ENCODE measurements at regions not wholly inside any gene's neighbourhood (a gene's known extent, or its start where the extent isn't known, plus 50 kb on each side); places are given as distances from the start of the nearest gene placed in this dataset.

DNA sequence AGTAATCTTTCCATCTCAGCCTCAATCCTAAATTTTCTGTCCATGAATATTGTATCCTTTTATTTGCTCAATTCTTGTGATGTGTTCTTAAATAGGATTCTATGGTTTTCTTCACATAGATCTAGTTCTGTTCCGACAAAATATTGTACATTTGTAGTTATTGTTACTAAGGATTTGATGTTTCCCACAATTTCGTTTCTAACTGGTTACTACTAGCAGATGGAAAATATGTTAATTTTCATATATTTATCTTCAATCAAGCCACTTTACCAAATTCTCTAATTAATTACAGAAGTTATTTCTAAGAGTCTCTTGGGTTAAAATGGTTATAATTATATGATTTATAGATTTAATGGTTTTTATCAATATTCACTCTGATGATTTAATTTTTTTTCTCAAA lies 60.3 kb downstream of the SEC61B start:
- no peak for DNase-seq
- intact Hi-C loops (cut with DNase I), result no loop called here
- no peak for ATAC-seq

DNA sequence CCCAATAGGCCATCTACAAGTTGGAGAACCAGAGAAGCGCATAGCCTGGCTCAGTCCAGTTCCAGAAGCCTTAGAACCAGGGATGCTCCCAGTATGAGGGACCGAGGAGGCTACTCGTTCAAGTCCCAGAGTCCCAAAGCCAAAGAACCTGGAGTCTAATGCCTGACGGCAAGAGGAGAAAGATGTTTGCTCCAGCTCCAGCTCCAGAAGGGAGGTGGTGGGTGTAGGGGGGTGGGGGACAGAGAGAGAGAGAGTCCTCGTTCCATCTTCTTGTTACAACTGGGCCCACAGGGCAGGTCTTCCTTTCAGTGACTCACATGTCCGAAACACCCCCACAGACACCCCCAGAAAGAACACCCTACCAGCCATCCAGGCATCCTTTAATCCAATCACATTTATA lies 63.9 kb downstream of the SEC61B start:
- DNase-seq (no peak), ATAC-seq (no peak)
- intact Hi-C loops (cut with DNase I), result no loop called here

DNA sequence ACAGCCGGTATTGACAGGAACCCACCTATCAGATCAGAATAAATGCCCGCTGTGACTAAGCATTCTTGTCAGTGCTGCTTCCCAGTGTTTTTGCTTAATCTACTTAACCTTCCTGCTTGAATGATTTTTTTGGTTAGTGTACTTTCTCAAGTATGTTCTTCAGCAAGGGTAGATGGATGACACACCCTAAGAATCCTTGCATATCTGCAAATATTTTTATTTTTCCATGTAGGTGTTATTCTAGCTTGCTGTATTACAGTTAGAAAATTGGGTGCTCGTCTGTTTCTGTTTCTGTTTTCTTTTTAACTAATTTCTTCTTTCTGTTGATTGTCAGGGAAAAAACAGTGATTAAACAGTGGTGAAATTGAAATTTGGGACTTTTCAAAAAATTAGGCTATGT lies 64.5 kb downstream of the SEC61B start:
- intact Hi-C loops (cut with DNase I), result no loop called here
- no peak for DNase-seq
- ATAC-seq, result no peak

DNA sequence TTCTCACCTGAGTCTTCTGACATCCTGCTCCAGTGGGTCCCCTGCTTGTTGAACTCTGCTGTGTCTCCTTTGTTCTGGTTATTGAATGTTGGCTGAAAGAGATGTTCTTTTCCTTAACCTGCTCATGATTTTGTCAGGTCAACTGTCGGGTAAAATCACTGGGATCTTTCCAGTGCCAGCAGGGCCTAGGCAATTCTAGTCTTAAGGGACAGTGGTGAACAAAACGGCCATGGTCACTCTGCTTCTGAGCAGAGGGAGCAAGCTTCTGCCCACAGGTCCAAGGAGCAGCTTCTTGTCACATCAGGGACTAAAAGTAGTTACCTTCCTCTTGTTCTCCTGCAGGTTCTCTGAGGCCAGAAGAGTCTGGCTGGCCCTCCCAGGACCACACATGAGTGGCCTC lies 65.6 kb downstream of the SEC61B start:
- ATAC-seq (no peak), DNase-seq (no peak)
- intact Hi-C loops (cut with DNase I), result no loop called here

DNA sequence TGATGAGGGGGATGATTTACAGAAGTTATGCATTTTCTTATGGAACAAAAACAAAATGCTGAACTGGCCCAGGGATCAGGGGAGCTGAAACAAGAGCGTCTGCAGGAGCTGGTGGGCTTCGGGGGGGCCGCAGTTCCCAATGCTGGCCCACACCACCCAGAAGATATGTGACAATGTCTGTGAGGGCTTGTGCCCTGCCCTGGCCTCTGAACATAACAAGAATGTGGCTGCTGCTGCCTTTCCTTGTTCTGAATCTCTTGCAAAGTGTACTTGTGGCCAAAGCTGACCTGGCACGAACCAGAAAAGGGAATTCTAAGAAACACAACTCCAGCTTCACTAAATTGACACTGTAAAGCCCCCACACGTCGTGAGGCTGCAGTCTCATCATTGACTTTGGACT lies 66.7 kb downstream of the SEC61B start:
- DNase-seq (no peak), ATAC-seq (no peak)
- intact Hi-C loops (cut with DNase I), result no loop called here

DNA sequence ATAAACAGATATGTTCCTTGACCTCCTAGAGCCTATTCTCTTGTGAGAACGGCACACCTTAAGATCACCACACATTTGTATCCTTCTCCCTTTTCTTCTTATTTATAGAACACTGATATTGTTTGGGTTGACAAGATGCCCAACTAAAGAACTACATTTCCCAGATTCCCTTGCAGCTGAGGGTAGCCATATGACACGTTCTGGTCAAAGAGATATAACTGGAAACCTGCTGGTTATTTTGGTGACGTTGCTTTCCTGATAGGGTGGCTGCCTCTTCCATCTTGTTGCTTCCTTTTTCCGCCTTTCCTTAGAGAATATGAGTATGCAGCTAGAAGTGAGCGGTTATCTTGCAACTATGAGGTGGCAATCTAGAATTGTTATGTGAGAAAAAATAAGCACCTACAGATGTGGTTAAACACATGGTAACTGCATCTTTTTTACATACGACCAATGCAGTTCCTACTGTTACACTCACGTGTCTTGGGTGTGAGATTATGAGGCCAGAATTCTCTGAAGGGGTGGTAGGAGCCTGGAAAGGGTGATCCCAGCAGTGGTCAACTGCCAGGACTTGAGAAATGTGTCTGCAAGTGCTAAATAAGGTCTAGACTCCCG lies 72.9 kb downstream of the SEC61B start:
- DNase-seq (no peak), ATAC-seq (no peak)
- intact Hi-C loops (cut with DNase I), result no loop called here

DNA sequence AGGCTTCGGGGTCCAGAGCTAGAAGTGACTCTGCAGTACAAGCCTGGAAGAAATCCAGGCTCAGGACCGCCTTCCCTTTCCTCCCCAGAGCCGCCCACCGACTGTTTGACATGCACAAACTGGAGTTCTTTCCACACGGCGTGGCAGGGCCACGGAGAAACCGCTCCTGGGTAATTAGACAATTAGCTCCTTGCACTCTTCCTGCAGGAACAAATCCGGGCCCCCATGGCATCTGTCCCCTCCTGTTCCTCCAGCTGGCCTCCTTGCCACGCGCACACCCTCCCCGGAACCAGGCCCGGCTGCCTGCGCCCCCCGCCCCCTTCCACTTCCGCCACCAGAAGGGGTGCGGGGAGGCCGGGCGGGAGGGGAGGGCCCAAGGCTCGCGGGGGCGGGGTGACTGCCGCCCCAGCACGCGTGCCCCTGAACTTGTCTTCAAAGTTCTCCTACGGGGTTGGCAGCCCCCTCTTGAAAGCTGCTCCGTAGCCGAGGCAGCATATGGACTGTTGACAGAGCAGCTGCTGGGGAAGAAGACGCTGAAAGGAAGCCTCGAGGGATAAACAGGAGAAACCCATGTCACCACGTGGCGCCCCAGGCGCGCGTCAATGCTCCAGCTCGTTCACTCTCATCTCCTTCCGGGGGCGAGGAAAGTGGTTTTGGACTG lies 74.3 kb downstream of the SEC61B start:
- no peak for DNase-seq
- intact Hi-C loops (cut with DNase I), result no loop called here
- ATAC-seq, result peak; percentile 60 to 67

DNA sequence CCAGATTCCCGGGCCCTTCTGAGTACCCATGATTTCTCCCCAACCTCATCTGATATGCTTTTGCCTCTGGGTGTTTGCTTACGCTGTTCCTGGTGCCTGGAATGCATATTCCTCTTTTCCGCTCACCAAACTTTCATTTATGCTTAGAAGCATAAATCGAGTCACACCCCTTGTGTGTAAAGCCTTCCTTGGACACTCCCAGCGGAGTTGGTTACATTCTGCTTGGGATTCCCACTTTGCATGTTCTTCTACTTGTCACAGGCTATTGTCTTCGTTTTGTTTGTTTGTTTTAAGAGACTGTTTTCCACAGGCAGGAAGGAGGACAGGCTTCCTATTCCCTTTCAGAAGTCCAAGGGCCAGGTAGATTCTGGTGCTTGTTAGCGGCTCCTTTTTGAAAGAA lies 76.5 kb downstream of the SEC61B start:
- DNase-seq (no peak), ATAC-seq (no peak)
- intact Hi-C loops (cut with DNase I), result no loop called here

DNA sequence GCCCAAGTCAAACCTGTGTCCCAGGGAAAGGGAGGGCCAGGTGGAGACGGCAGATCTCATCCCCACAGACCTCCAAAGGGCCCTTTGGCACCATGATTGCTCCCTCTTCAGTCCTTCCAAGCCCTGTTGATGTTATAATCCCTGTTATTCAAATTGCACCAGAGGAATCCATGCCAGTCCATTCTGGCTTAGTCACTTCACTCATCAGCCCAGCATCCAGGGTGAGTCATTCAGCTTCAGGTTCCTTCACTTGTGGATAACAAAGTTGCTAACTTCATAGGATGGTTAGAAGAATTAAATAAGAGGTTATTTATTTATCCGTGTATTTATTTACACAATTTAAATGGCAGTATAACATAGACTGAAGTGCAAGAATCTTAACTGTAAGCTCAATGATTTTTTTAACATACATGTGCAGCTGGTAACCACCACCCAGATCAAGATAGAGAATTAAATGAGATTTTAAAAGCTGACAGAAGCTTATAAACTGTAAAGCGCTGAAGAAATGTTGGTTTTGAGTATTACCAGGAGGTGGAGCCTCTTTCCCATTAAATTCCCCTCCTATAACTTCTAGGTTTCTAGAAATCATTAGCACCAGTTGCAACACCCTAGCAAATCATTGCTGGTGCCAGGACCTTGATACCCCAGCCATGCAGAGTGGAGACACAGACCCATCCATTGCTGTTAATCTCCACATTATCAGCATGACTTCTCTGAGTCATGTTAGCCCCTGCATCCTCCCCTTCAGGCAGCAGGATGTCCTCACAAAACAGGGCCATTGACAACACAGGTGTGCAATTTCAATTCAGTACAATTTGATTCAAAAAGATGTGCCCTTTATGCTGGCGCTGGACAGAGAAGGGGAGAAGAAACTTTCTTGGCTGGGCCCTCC lies 77.4 kb downstream of the SEC61B start:
- intact Hi-C loops (cut with DNase I), result no loop called here
- ATAC-seq (peak in 1 of 2 donors; percentile 77), DNase-seq (no peak)

DNA sequence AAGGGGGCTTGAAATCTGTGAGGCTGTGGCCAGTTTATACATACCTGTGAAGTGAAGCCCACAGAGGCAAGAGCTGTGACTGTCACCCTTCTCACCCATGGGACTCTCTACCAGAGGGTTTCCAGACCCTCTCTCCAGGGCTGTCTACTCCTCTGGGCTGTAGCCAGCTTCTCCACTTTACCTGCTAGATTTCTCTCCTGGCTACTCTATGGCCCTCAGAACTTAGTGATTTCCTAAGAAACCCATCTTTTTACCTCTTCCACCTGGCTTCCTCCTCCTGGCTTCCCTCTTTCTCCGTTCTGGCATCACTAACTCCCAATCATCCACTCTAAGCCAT lies 78.0 kb downstream of the SEC61B start:
- ATAC-seq (no peak), DNase-seq (no peak)
- intact Hi-C loops (cut with DNase I), result no loop called here

DNA sequence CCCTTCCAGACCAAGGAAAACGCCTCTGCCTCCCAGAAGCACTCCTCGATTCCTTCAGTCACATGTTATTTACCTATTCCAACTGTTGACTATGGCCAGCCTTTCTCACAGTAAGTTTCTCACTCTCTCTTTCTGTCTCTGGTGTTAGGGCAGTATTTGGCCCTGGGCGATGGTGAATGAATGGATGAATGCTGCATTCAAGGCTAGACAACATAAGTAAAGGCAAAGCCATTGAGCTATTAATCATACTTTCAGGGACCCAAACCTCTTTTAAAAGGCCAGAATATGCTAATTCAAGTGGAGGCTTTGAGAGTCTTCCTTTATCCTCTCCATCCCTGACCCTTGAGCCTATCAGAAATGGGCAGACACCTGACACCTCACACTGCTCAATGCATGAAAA lies 78.5 kb downstream of the SEC61B start:
- no peak for DNase-seq
- intact Hi-C loops (cut with DNase I), result no loop called here
- ATAC-seq, result no peak

DNA sequence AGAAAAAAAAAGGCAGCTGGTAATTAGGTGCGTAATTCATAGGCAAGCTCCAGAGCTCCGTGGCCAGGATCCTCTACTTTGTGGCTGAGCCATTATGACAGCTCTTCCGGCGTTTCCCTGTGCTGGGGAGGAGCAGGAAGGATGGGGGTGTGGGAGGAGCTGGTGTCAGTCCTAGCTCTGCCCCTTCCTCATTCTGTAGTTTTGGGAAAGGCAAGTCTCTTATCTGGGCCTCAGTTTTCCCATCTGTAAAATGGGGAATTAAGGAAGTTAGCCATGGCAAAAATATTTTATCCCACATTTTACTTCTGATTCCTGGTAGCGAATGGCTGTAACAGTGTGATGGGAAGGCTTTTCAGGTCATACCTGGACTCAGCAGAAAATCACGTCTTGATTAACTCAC lies 81.1 kb downstream of the SEC61B start:
- ATAC-seq, result no peak
- no peak for DNase-seq

DNA sequence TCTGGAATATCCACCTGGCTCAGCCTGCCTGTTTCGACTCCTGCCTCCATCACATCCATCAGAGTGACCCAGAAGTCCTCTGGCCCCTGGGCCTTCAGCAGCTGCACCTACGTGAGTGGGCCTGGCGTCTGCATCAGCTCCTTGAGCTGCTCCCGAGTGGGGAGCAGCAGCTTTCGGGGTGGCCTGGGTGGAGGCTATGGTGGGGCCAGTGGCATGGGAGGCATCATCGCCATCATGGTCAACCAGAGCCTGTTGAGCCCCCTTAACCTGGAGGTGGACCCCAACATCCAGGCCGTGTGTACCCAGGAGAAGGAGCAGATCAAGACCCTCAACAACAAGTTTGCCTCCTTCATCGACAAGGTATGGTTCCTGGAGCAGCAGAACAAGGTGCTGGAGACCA lies 83.0 kb downstream of the SEC61B start:
- intact Hi-C loops (cut with DNase I), result no loop called here

More for the DNA sequence above, 81.1 kb downstream of the SEC61B start:
- intact Hi-C loops (cut with DNase I), result no loop called here

DNA sequence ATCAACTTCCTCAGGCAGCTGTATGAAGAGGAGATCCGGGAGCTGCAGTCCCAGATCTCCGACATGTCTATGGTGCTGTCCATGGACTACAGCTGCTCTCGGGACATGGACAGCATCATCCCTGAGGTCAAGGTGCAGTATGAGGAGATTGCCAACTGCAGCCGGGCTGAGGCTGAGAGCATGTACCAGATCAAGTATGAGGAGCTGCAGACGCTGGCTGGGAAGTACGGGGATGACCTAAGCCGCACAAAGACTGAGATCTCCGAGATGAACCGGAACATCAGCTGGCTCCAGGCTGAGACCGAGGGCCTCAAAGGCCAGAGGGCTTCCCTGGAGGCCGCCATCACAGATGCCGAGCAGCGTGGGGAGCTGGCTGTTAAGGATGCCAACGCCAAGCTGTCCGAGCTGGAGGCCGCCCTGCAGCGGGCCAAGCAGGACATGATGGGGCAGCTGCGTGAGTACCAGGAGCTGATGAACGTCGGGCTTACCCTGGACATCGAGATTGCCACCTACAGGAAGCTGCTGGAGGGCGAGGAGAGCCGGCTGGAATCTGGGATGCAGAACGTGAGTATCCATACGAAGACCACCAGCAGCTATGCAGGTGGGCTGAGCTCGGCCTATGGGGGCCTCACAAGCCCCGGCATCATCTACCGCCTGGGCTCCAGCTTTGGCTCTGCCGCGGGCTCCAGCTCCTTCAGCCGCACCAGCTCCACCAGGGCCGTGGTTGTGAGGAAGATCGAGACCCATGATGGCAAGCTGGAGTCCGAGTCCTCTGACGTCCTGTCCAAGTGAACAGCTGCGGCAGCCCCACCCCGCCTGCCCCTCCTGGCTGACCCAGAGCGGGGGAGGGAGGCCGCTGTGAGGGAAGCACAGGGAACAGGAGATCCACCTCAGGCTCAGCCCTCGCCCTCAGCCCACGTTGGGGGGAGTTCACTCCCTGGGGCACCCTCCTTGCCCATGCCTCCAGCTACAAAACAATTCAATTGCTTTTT lies 84.0 kb downstream of the SEC61B start:
- ATAC-seq (no peak), DNase-seq (no peak)
- intact Hi-C loops (cut with DNase I), result no loop called here

More for the DNA sequence above, 83.0 kb downstream of the SEC61B start:
- ATAC-seq (no peak), DNase-seq (no peak)

DNA sequence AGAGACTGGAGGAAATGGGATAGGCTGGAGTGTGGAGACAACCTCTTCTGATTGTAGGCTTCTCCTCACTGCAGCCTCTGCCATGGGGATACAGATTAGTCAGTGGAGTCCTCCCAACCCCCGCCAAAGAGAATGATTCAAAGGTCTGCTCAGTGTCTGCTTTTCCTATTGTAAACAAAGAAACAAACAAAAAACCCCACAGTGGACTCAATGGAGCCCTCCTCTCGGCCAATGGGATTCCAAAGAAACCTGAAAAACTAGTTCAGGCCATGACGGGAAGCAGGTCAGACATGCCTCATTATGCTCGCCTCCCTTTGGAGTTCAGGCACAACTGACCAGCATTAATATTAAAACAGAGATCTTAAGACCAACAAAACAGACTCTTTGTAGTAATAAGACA lies 85.8 kb downstream of the SEC61B start:
- no peak for DNase-seq
- ATAC-seq, result no peak
- intact Hi-C loops (cut with DNase I), result no loop called here

DNA sequence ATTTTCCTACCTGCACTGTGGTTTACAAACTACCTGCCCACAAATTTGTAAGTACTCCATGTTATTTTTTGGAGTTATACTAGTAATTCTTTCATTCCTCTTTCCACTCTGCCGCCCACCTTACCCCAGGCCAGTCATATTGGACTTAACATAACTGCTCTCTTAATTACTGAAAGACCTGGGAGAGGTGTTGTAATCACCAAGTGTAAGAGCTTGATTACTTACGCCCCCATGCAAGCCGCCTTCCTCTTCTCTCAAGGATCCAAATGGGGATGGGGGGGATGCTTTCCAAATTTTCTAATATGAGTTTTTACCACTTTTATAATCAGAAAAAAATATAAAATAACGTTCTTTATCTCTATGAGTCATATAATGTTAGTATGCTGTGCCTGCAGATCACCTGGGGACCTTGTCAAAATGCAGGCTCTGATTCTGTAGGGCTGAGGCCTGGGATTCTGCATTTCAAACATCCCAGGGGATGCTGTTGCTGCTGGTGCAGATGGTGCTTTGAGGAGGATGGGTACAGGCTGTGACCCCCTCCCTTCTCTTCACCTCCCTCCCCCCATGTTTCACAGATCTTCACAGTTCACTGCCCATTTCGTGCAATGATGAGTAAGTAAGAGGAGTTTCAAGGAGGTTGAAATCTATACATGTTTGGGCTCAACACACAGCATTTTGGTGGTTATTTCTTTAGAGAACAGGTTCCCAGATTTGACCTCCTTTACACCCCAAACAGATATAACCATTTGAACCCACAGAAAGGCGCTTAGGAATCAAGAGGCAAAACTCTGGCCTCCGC lies 87.3 kb downstream of the SEC61B start:
- intact Hi-C loops (cut with DNase I), result no loop called here
- no peak for DNase-seq
- ATAC-seq, result no peak

DNA sequence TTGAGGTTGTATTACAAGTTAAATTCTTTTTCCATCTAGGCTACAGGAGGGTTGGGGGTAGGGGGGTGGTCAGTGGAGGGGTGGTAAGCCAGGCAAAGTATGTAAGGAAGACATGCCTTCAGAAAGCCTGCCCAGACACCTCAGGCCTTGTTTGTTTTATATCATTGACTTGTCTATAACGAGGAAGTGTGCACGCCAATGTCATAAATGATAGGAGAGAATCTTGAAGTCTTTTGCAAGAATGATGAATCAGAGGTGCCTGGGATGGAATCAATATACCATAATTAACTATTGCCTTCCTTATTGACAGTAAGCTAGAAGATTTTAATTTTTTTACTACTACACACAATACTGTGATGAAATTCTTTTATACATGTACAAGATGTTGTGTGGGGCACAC lies 90.7 kb downstream of the SEC61B start:
- no peak for DNase-seq
- intact Hi-C loops (cut with DNase I), result no loop called here
- ATAC-seq, result no peak

DNA sequence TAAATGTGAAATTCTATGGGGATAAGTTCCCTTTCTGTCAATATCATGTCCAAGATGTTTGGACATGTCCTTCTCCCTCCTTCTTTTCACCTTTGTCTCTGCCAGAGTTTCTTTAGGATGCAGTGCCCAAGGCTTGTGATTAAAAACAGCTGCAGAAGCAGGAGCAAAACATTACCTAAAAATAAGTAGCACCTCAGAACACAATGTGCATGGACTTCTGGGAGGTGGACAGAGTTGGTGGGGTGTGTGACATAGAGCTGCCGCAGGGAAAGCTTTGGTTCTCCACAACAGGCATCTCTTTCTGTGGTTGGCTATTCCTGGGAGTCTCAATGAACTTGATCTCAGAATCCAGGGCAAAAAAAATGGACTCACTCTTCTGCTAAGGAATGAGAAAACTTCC lies 97.0 kb downstream of the SEC61B start:
- DNase-seq (no peak), ATAC-seq (no peak)
- intact Hi-C loops (cut with DNase I), result no loop called here

DNA sequence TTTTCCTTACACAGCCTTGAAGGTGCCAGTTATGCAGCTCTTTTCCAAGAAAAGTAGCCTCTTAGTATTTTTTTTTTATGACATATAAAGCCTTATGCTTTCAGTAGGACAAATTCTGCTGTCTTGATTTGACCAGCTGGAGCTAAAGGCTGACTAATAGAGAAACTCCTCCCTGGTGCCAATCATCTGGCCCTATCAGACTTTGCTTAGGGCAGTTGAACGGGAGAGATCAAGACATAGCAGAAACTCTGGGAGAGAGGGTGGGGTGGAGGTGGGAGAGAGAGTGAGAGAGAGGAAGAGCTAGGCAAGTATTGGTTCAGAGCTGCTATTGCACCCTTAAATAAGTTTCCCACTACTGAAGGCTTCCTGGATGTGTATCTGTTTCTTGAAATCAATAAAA lies 100.2 kb downstream of the SEC61B start:
- ATAC-seq, result peak in 1 of 2 donors; percentile 56
- DNase-seq, result no peak
- intact Hi-C loops (cut with DNase I), result no loop called here
